GM19043 (cell line): ENCODE measurements at regions not wholly inside any gene's neighbourhood (a gene's known extent, or its start where the extent isn't known, plus 50 kb on each side); places are given as distances from the start of the nearest gene placed in this dataset.
"Not testable (repeated sequence)": the region's sequence is repeated elsewhere in the genome, so short reads cannot be mapped to it uniquely, and the experiment has no call there.

ENCODE experiments used
- ATAC-seq: cut with Tn5 transposase; IDR thresholded peaks from one replicate; pipeline ENCODE4 v1.9.1; 2021; ENCODE audit warnings: low read depth; ENCODE audit not compliant: unreplicated experiment

- not testable (repeated sequence) for ATAC-seq
Measured at GRCh38 chr2:125825781-125826180, 830.2 kb upstream of the GYPC start.

GRCh38 chr2:125837128-125837527 is 818.8 kb upstream of the GYPC start:
- no peak for ATAC-seq

- ATAC-seq, result no peak
Measured at GRCh38 chr2:125837611-125838010, 818.3 kb upstream of the GYPC start.

- ATAC-seq, result no peak
Measured at GRCh38 chr2:125839945-125840344, 816.0 kb upstream of the GYPC start.

- ATAC-seq, result no peak
Measured at GRCh38 chr2:125842041-125842440, 813.9 kb upstream of the GYPC start.

GRCh38 chr2:125850541-125850940 is 805.4 kb upstream of the GYPC start:
- no peak for ATAC-seq

- ATAC-seq, result no peak
Measured at GRCh38 chr2:125852364-125852763, 803.6 kb upstream of the GYPC start.

GRCh38 chr2:125853626-125854025 is 802.3 kb upstream of the GYPC start:
- ATAC-seq, result no peak

GRCh38 chr2:125855204-125855603 is 800.8 kb upstream of the GYPC start:
- ATAC-seq, result no peak

GRCh38 chr2:125857971-125858794 is 797.8 kb upstream of the GYPC start:
- no peak for ATAC-seq

- ATAC-seq, result no peak
Measured at GRCh38 chr2:125861461-125861860, 794.5 kb upstream of the GYPC start.

GRCh38 chr2:125867908-125868307 is 788.0 kb upstream of the GYPC start:
- ATAC-seq, result no peak

- ATAC-seq, result no peak
Measured at GRCh38 chr2:125870264-125870663, 785.7 kb upstream of the GYPC start.

- no peak for ATAC-seq
Measured at GRCh38 chr2:125870746-125871145, 785.2 kb upstream of the GYPC start.

GRCh38 chr2:125874564-125874963 is 781.4 kb upstream of the GYPC start:
- no peak for ATAC-seq

GRCh38 chr2:125885340-125885739 is 770.6 kb upstream of the GYPC start:
- ATAC-seq, result no peak

- no peak for ATAC-seq
Measured at GRCh38 chr2:125886153-125886552, 769.8 kb upstream of the GYPC start.

- ATAC-seq, result no peak
Measured at GRCh38 chr2:125901278-125901677, 754.7 kb upstream of the GYPC start.

- ATAC-seq, result no peak
Measured at GRCh38 chr2:125925891-125926546, 729.9 kb upstream of the GYPC start.

- ATAC-seq, result no peak
Measured at GRCh38 chr2:125935559-125935958, 720.4 kb upstream of the GYPC start.

GRCh38 chr2:125942585-125943424 is 713.2 kb upstream of the GYPC start:
- no peak for ATAC-seq
